ENCODE measurements at regions not wholly inside any gene's neighbourhood (a gene's known extent, or its start where the extent isn't known, plus 50 kb on each side); places are given as distances from the start of the nearest gene placed in this dataset.
"Not testable (repeated sequence)": the region's sequence is repeated elsewhere in the genome, so short reads cannot be mapped to it uniquely, and the experiment has no call there.

DNA sequence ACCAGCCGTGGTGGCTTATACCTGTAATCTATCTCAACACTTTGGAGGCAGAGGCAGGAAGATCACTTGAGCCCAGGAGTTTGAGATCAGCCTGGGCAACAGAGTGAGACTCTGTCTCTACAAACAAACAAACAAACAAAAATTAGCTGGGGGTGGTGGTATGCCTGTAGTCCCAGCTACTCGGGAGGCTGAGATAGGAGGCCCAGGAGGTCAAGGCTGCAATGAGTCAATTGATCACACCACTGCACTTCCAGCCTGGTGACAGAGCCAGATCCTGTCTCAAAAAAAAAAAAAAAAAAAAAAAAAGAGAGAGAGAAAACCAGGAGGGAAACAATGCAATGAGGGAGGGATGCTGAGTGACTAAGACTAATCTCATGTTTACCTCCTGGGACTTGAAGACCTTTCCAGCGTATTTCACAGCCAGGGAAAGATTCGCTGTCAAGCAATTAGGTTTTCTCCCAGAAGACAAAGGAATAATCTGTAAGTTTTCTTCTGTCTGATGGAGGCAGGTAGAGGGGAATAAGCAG lies 51.1 kb upstream of the MIER3 start:
- ATAC-seq, result no peak
- H3K79me2 ChIP-seq (ENCODE audit: insufficient read depth, low read length), result no peaks in the 10 kb centered on the region
- H3K9ac ChIP-seq (ENCODE audit: low read length), result no peak overlapping the region
- CTCF ChIA-PET, result no interaction called here
- no peak overlapping the region for H3K27ac ChIP-seq (ENCODE audit: low read depth, low read length)
- H4K20me1 ChIP-seq (ENCODE audit: insufficient read depth), result no peaks in the 10 kb centered on the region
- H3K36me3 ChIP-seq (ENCODE audit: control insufficient read depth in 1 of 2, insufficient read depth in 2 of 2, low read length in 2 of 2), result no peaks in the 10 kb centered on the region
- H3K4me1 ChIP-seq (ENCODE audit: control insufficient read depth in 1 of 2, insufficient read depth in 2 of 2, low read length in 2 of 2), result peaks cover 5 to 11% of the 10 kb centered on the region in 2 experiments; a peak in 3 of 4 replicates
- RAD21 ChIA-PET (ENCODE audit: low non-redundant PET in 1 of 2, low total read pairs in 2 of 2, uncharacterized antibody in 2 of 2, unreplicated experiment in 2 of 2), result no interaction called here
- TF ChIP-seq ZFX (IDR thresholded peaks at IDR 0.05) (no peak), FOSL1 (IDR thresholded peaks at IDR 0.05; ENCODE audit: low read depth) (no peak), TCF7L2 (IDR thresholded peaks at IDR 0.05; ENCODE audit: borderline replicate concordance, extremely low read depth, insufficient read depth, insufficient read length) (no peak)
- TF ChIP-seq, protein P1, sequence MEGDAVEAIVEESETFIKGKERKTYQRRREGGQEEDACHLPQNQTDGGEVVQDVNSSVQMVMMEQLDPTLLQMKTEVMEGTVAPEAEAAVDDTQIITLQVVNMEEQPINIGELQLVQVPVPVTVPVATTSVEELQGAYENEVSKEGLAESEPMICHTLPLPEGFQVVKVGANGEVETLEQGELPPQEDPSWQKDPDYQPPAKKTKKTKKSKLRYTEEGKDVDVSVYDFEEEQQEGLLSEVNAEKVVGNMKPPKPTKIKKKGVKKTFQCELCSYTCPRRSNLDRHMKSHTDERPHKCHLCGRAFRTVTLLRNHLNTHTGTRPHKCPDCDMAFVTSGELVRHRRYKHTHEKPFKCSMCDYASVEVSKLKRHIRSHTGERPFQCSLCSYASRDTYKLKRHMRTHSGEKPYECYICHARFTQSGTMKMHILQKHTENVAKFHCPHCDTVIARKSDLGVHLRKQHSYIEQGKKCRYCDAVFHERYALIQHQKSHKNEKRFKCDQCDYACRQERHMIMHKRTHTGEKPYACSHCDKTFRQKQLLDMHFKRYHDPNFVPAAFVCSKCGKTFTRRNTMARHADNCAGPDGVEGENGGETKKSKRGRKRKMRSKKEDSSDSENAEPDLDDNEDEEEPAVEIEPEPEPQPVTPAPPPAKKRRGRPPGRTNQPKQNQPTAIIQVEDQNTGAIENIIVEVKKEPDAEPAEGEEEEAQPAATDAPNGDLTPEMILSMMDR (IDR thresholded peaks at IDR 0.05 in 2 of 3, conservative IDR thresholded peaks at IDR 0.05 in 1 of 3; ENCODE audit: borderline replicate concordance in 1 of 3, insufficient read depth in 1 of 3, low read depth in 2 of 3, low read length in 2 of 3), result no peak
- POLR2A ChIA-PET, result no interaction called here
- no peak overlapping the region for H3K4me2 ChIP-seq (ENCODE audit: low read length)
- H3K9me3 ChIP-seq (ENCODE audit: control insufficient read depth in 1 of 2, insufficient read depth in 1 of 2, low read depth in 1 of 2, low read length in 2 of 2), result no peaks in the 10 kb centered on the region
- H3K4me3 ChIP-seq (replicated peaks in 1 of 2; ENCODE audit: low read depth in 1 of 2, low read length in 2 of 2), result no peak overlapping the region
- intact Hi-C loops (cut with micrococcal nuclease), result no loop called here
- no TSS peak for BruUV-seq (replicated peaks)
- no peaks in the 10 kb centered on the region for H3K27me3 ChIP-seq (ENCODE audit: insufficient read depth, low read length)
- H3K9me2 ChIP-seq (ENCODE audit: insufficient read depth), result no peaks in the 10 kb centered on the region
- DNase-seq (ENCODE audit: low read depth, low spot score), result no peak
- no peak overlapping the region for H2AFZ ChIP-seq (ENCODE audit: low read depth, low read length, poor library complexity, severe bottlenecking)

DNA sequence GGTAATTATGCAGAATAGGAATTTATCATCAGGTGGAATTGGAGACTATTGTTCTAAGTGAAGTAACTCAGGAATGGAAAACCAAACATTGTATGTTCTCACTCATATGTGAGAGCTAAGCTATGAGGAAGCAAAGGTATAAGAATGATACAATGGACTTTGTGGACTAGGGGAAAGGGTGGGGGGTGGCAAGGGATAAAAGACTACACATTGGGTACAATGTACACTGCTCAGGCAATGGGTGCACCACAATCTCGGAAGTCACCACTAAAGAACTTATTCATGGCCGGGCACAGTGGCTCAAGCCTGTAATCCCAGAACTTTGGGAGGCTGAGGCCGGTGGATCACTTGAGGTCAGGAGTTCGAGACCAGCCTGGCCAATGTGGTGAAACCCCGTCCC lies 51.6 kb upstream of the MIER3 start:
- H3K36me3 ChIP-seq (ENCODE audit: control insufficient read depth in 1 of 2, insufficient read depth in 2 of 2, low read length in 2 of 2); H4K20me1 ChIP-seq (ENCODE audit: insufficient read depth); H3K4me2 ChIP-seq (ENCODE audit: low read length); intact Hi-C loops (cut with micrococcal nuclease); H3K4me3 ChIP-seq (replicated peaks in 1 of 2; ENCODE audit: low read depth in 1 of 2, low read length in 2 of 2); H3K79me2 ChIP-seq (ENCODE audit: insufficient read depth, low read length); H3K9me2 ChIP-seq (ENCODE audit: insufficient read depth); DNase-seq (ENCODE audit: low read depth, low spot score); H2AFZ ChIP-seq (ENCODE audit: low read depth, low read length, poor library complexity, severe bottlenecking); ATAC-seq; H3K9ac ChIP-seq (ENCODE audit: low read length); RAD21 ChIA-PET (ENCODE audit: low non-redundant PET in 1 of 2, low total read pairs in 2 of 2, uncharacterized antibody in 2 of 2, unreplicated experiment in 2 of 2); H3K9me3 ChIP-seq (ENCODE audit: control insufficient read depth in 1 of 2, insufficient read depth in 1 of 2, low read depth in 1 of 2, low read length in 2 of 2); CTCF ChIA-PET; POLR2A ChIA-PET; H3K27ac ChIP-seq (ENCODE audit: low read depth, low read length); BruUV-seq (replicated peaks); H3K27me3 ChIP-seq (ENCODE audit: insufficient read depth, low read length): not testable (repeated sequence)
- peaks cover 5 to 11% of the 10 kb centered on the region in 2 experiments; a peak in 3 of 4 replicates for H3K4me1 ChIP-seq (ENCODE audit: control insufficient read depth in 1 of 2, insufficient read depth in 2 of 2, low read length in 2 of 2)

Data from HCT116 (cell line).